ENCODE measurements at regions not wholly inside any gene's neighbourhood (a gene's known extent, or its start where the extent isn't known, plus 50 kb on each side); places are given as distances from the start of the nearest gene placed in this dataset.

DNA sequence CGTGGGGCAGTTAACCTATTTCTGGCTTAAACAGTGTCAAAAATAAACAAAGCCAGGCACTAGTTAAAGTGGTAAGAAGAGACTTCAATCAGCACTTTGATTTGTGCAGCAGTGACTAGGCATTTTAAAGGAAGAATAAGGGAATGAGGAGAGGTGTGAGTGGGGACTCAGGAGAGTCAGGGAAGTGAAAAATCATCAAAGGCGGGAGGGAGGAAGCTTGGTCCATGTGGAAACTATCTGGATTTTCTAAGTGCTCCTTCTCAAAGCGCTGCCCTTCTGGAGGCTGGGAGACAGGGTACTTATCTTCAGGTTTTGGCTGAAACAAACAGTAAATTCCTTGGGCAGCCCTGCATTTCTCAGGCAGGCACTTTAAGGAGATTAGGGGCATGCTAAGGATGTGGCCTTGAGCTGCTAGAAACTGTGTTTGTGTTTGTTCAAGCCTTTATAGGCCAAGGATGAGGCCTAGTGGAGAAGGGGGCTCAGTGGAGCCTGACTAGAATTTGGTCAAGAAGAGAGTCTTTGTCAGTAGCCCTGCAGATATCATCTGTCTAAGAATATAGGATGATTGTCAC lies 486.5 kb downstream of the SIPA1L2 start:
- Histone ChIP-seq H2AK5ac (ENCODE audit: insufficient read length, low read length) (no peak overlapping the region), H4K91ac (ENCODE audit: insufficient read length, low read depth, low read length) (no peak overlapping the region), H2AFZ (ENCODE audit: low read length) (no peak overlapping the region), H3K4me2 (ENCODE audit: insufficient read depth, insufficient read length, low read length) (no peak overlapping the region), H3K79me2 (ENCODE audit: insufficient read depth, low read length) (no peaks in the 10 kb centered on the region), H4K8ac (replicated peaks; ENCODE audit: insufficient read length, low read depth, low read length) (no peak overlapping the region), H3K27me3 (ENCODE audit: insufficient read depth, low read length) (no peaks in the 10 kb centered on the region), H3K4ac (ENCODE audit: low read depth, low read length) (no peak overlapping the region), H3K18ac (ENCODE audit: insufficient read length, low read depth, low read length) (no peak overlapping the region), H2BK15ac (ENCODE audit: low read depth, low read length) (no peak overlapping the region), H2BK120ac (ENCODE audit: low read depth, low read length, poor library complexity, severe bottlenecking) (no peak overlapping the region), H3K23me2 (ENCODE audit: insufficient read length, low read depth, low read length, poor library complexity, severe bottlenecking) (no peaks in the 10 kb centered on the region), H4K5ac (ENCODE audit: insufficient read length, low read depth, low read length) (no peak overlapping the region), H4K20me1 (ENCODE audit: control insufficient read depth, insufficient read depth, insufficient read length) (no peaks in the 10 kb centered on the region), H3K27ac (ENCODE audit: insufficient read length, low read depth, low read length) (no peak overlapping the region), H2BK5ac (ENCODE audit: insufficient read length, low read length) (no peak overlapping the region), H2BK12ac (ENCODE audit: insufficient read length, low read depth, low read length) (no peak overlapping the region), H3K9ac (ENCODE audit: extremely low read depth, insufficient read length, low read length) (no peak overlapping the region), H3K23ac (ENCODE audit: insufficient read length, low read depth, low read length) (no peak overlapping the region), H3K56ac (ENCODE audit: insufficient read length, low read depth, low read length) (no peak overlapping the region), H3K79me1 (ENCODE audit: insufficient read depth, low read depth, low read length, poor library complexity, severe bottlenecking) (no peaks in the 10 kb centered on the region), H2BK20ac (ENCODE audit: low read depth, low read length, poor library complexity, severe bottlenecking) (no peak overlapping the region), H3T11ph (ENCODE audit: low read length) (no peak overlapping the region), H3K14ac (ENCODE audit: insufficient read depth, low read length) (no peak overlapping the region), H3K9me3 (ENCODE audit: control insufficient read depth, low read depth, low read length) (no peaks in the 10 kb centered on the region), H3K4me1 (ENCODE audit: insufficient read depth, low read length) (peaks cover 2% of the 10 kb centered on the region; the same call in 1 of the 2 replicates)
- no peak for DNase-seq
- WGBS (ENCODE audit: extremely low coverage, insufficient read length, low lambda C conversion rate), result no CpG with 5 or more reads among the region's 3 CpGs
- H3K4me3 Mint-ChIP-seq, result no peak overlapping the region
- peaks cover 13 to 21% of the 10 kb centered on the region in 2 experiments for H3K9me3 Mint-ChIP-seq
- peaks cover 19 to 42% of the 10 kb centered on the region in 2 experiments for H3K4me1 Mint-ChIP-seq
- peak overlapping the region in 2 of 3 experiments; percentile 2 to 37; a peak in 4 of 7 replicates for H3K27ac Mint-ChIP-seq
- TF ChIP-seq, protein P1, sequence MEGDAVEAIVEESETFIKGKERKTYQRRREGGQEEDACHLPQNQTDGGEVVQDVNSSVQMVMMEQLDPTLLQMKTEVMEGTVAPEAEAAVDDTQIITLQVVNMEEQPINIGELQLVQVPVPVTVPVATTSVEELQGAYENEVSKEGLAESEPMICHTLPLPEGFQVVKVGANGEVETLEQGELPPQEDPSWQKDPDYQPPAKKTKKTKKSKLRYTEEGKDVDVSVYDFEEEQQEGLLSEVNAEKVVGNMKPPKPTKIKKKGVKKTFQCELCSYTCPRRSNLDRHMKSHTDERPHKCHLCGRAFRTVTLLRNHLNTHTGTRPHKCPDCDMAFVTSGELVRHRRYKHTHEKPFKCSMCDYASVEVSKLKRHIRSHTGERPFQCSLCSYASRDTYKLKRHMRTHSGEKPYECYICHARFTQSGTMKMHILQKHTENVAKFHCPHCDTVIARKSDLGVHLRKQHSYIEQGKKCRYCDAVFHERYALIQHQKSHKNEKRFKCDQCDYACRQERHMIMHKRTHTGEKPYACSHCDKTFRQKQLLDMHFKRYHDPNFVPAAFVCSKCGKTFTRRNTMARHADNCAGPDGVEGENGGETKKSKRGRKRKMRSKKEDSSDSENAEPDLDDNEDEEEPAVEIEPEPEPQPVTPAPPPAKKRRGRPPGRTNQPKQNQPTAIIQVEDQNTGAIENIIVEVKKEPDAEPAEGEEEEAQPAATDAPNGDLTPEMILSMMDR (conservative IDR thresholded peaks at IDR 0.05), result no peak
- H3K36me3 Mint-ChIP-seq (ENCODE audit: insufficient read depth in 1 of 3, low read depth in 3 of 3), result peaks cover 19 to 31% (median 25%) of the 10 kb centered on the region in 3 experiments
- no peaks in the 10 kb centered on the region for H3K27me3 Mint-ChIP-seq (ENCODE audit: low read depth)
